Heart right ventricle (tissue), 16 donors: ENCODE measurements at regions not wholly inside any gene's neighbourhood (a gene's known extent, or its start where the extent isn't known, plus 50 kb on each side); places are given as distances from the start of the nearest gene placed in this dataset.

ENCODE experiments used
- ATAC-seq, 8 donors: fragments of 200-7000 bp; cut with Tn5 transposase; one replicate each; pipeline ENCODE4 v1.9.1; 2020; ENCODE audit warnings: mild to moderate bottlenecking in 8 of 8, moderate library complexity in 8 of 8, moderate number of reproducible peaks in 1 of 8
- DNase-seq, 2 donors: peaks; one replicate each; pipeline ENCODE4 v3.0.0-alpha.2; 2020
- H3K27ac ChIP-seq, 10 donors: fragments of 200-600 bp; sonication (generic) in 2 of 10; one replicate each; pipeline versions ENCODE4 v1.5.0 to v1.8.0; 2020 to 2022; ENCODE audit warnings: mild to moderate bottlenecking in 3 of 10
- H3K27me3 ChIP-seq, 7 donors: fragments of 200-600 bp; one replicate each; pipeline ENCODE4 v1.8.0; 2021 to 2022; ENCODE audit warnings: mild to moderate bottlenecking in 2 of 7
- H3K36me3 ChIP-seq, 9 donors: fragments of 200-600 bp; sonication (generic) in 1 of 9; one replicate each; pipeline versions ENCODE4 v1.5.0 to v1.8.0; 2020 to 2022; ENCODE audit warnings: mild to moderate bottlenecking in 2 of 9
- H3K4me1 ChIP-seq, 9 donors: fragments of 200-600 bp; sonication (generic) in 1 of 9; one replicate each; pipeline versions ENCODE4 v1.5.0 to v1.8.0; 2020 to 2022; ENCODE audit warnings: mild to moderate bottlenecking in 4 of 9
- H3K4me3 ChIP-seq, 10 donors: fragments of 200-600 bp; sonication (generic) in 2 of 10; one replicate each; pipeline versions ENCODE4 v1.5.0 to v1.8.0; 2020 to 2022; ENCODE audit warnings: mild to moderate bottlenecking in 7 of 10, moderate library complexity in 2 of 10
- H3K9me3 ChIP-seq, 11 donors: fragments of 200-600 bp in 10 of 11; sonication (generic) in 2 of 11; one replicate each; pipeline versions ENCODE4 v1.5.0 to v1.8.0; 2013 to 2022; ENCODE audit warnings: mild to moderate bottlenecking in 2 of 11, control low read depth in 1 of 11, moderate library complexity in 1 of 11
- WGBS, 2 donors: extraction: QIAGEN DNeasy Blood & Tissue Kit; methylation state at CpG; one replicate each; pipeline ENCODE4 v1.1.7; 2013; ENCODE audit warnings: inconsistent platforms in 1 of 2; 5-methylcytosine and 5-hydroxymethylcytosine counted together
- intact Hi-C, 10 donors: fragments of 100-400 bp; cut with DNase I; formaldehyde crosslinking; loops; one replicate each; pipeline versions ENCODE4 v1.11.1 to v1.14.2; 2022
- TF ChIP-seq, protein P1 (sequence below), 9 donors: fragments of 200-600 bp; sonication (generic) in 2 of 9; IDR thresholded peaks; one replicate each; pipeline versions ENCODE4 v1.5.0 to v1.8.0; 2021 to 2022; ENCODE audit warnings: antibody characterized with exemption in 9 of 9, mild to moderate bottlenecking in 5 of 9, moderate library complexity in 1 of 9
- donor health status: Arrhythmogenic right ventricular cardiomyopathy.
- donor health status: ischemic (EF 13 %, LVEDD 7.1; RV severe dilation, severe dysfunction).
- donor health status: healthy with polysubstance abuse.
- donor health status: DM: no; HTN: yes; CAD: no.
- donor health status: DM: no; HTN: no; CAD: no.
- donor health status: ischemic (EF 25% LVEDD 6.9; RV normal size, moderate dysfunction).
- donor health status: ischemic (EF 25% LVEDD 5.7; RV mildly dilated, moderate dysfunction).
- donor health status: healthy.
- donor health status: DM: yes; HTN: yes; CAD: no.
- donor health status: Ischemic cardiomyopathy.
- donor health status: ischemic (EF 35%, LVEDD 5.7; RV mildly dilated, moderate dysfunction).
- donor health status: nonischemic (EF 11% LVEDD 7.7; RV severe dilation, severe dysfunction).
- donor health status: DM: yes; HTN: yes; CAD: no.
- donor health status: PGD.
- donor health status: ischemic (EF 29% LVEDD 5.4; RV normal size, mild dysfunction).
- donor health status: nonischemic (EF 23%, LVEDD 6.1; RV moderate dilation, normal function).

DNA sequence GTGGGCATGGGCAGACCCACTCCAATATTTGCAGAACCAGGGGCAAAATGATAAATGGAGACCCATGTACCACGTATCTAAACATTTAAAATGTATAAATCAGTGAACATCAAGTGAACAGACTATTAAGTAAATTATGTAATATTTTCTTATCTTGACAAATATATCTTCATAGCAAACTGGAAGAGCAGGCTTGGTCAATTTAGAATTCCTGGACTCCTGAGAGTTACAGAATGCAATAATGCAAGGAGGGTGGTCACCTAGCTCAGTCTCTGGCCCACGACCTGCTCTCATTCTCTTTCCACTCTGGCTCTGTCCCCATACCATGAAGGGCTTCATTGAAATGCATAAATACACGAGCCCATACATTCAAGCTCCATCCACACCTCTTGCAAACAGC lies 398.0 kb downstream of the ENC1 start:
- ATAC-seq (no peak), DNase-seq (no peak)
- Histone ChIP-seq H3K4me3 (no peak overlapping the region), H3K36me3 (no peaks in the 10 kb centered on the region), H3K9me3 (no peaks in the 10 kb centered on the region), H3K27ac (no peak overlapping the region), H3K27me3 (no peaks in the 10 kb centered on the region), H3K4me1 (peaks cover 0 to 28% (median 10%) of the 10 kb centered on the region in 9 donors)
- intact Hi-C loops: no loop called here
- TF ChIP-seq, protein P1, sequence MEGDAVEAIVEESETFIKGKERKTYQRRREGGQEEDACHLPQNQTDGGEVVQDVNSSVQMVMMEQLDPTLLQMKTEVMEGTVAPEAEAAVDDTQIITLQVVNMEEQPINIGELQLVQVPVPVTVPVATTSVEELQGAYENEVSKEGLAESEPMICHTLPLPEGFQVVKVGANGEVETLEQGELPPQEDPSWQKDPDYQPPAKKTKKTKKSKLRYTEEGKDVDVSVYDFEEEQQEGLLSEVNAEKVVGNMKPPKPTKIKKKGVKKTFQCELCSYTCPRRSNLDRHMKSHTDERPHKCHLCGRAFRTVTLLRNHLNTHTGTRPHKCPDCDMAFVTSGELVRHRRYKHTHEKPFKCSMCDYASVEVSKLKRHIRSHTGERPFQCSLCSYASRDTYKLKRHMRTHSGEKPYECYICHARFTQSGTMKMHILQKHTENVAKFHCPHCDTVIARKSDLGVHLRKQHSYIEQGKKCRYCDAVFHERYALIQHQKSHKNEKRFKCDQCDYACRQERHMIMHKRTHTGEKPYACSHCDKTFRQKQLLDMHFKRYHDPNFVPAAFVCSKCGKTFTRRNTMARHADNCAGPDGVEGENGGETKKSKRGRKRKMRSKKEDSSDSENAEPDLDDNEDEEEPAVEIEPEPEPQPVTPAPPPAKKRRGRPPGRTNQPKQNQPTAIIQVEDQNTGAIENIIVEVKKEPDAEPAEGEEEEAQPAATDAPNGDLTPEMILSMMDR (IDR thresholded peaks at IDR 0.05): no peak
- WGBS, 2 donors: 83 to 90% methylated on average over 3 of the region's 3 CpGs

DNA sequence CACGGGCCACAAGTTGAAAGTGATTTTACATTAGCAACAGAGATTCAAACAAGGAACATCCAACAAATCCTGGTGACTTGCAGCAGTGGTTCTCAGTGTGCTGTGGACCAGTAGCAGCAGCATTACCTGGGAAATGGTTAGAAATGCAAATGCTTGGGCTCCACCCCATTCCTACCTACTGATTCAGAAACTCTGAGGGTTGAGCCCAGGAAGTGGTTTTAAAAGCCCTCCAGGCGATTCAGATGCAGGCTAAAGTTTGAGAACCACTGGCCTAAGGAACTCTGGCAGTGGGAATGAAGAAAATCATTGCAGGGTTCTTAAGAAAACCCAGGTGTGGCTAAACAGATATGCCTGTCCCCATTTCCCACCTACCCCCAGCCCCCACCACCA lies 398.8 kb downstream of the ENC1 start:
- Histone ChIP-seq H3K9me3 (no peaks in the 10 kb centered on the region), H3K27me3 (no peaks in the 10 kb centered on the region), H3K27ac (no peak overlapping the region), H3K4me1 (peaks cover 0 to 28% (median 10%) of the 10 kb centered on the region in 9 donors), H3K36me3 (no peaks in the 10 kb centered on the region), H3K4me3 (no peak overlapping the region)
- 88 to 90% methylated on average over 2 of the region's 2 CpGs for WGBS, 2 donors
- TF ChIP-seq, protein P1 (IDR thresholded peaks at IDR 0.05): no peak
- ATAC-seq (no peak), DNase-seq (no peak)
- intact Hi-C loops: no loop called here

DNA sequence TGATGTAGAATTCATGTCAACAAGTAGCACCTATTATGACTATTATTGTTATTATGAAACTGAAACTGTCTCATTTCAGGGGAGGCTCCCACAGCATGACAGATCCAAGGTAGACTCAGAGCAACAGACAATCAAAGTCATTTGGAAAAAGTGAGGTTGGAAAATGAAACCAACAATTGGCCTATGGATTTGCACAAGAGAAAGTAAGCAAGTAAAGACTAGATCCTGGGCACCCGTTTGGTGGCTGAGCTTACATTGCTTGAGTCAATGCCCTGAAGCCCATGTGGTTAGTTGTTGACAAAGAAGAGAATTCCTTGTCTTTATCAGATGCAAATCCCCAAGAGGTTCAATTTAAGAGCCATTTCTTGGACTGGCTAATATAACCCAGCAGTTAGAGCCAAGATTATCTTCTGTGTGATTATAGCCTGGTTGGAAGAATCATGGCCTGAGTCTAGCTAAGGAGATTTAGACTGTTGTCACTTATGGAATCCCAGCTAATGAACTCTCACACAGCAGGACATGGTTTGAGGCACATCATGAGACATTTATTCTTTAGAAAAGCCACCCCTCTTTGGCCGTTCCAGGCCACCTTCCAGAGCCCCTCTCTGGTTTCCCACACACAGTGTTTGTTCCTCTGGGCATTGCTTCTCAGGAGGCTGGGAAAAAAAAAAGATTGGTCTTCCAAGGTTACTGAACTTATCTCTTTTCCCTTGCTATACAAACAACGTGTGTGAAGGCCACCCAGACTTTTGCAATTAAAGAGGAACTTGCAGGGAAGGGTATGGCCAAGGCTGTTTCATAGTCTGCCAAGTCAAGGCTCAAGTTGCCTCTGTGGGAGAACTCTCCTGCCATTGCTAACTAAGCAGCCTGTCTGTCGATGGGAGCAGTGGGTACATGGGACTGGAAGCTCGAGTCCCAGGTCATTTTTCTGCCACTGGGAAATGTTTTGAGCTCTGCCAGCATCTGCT lies 399.5 kb downstream of the ENC1 start:
- no peak overlapping the region for H3K27ac ChIP-seq
- no peaks in the 10 kb centered on the region for H3K9me3 ChIP-seq
- no peaks in the 10 kb centered on the region for H3K27me3 ChIP-seq
- H3K36me3 ChIP-seq: no peaks in the 10 kb centered on the region
- 48 to 59% methylated on average over 5 of the region's 5 CpGs for WGBS, 2 donors
- ATAC-seq (peak in 1 of 8 donors; percentile 25), DNase-seq (no peak)
- H3K4me1 ChIP-seq: peaks cover 0 to 28% (median 10%) of the 10 kb centered on the region in 9 donors
- intact Hi-C loops: no loop called here
- TF ChIP-seq, protein P1 (IDR thresholded peaks at IDR 0.05): no peak
- no peak overlapping the region for H3K4me3 ChIP-seq

DNA sequence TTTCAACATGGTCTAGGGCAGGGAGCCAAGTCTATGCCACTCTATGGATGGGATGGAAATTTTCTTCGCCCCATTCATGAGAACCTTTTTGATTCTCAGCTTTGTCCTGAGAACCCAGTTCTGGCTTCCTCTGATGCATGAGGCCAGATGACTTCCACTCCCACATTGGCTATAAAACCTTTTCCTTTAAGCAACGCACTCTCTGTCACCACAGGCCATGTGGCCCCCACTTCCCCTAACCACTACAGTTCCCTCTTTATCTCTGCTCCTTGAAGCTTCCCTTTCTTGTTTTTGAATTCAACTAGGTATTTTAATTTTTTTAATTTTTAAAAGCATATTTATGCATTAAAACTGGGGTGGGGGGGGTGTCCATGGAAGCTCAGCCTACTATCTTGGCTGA lies 401.3 kb downstream of the ENC1 start:
- Histone ChIP-seq H3K36me3 (no peaks in the 10 kb centered on the region), H3K4me3 (no peak overlapping the region), H3K27ac (no peak overlapping the region), H3K9me3 (no peaks in the 10 kb centered on the region), H3K4me1 (peaks cover 0 to 28% (median 10%) of the 10 kb centered on the region in 9 donors), H3K27me3 (no peaks in the 10 kb centered on the region)
- DNase-seq (no peak), ATAC-seq (peak in 3 of 8 donors; percentile 33 to 56 (median 46))
- intact Hi-C loops: no loop called here
- TF ChIP-seq, protein P1 (IDR thresholded peaks at IDR 0.05): no peak
- 77 to 84% methylated on average over 2 of the region's 2 CpGs for WGBS, 2 donors
